Activated naive CD4-positive, alpha-beta T cell treated with Interleukin-2 at 50 U/mL for 16 hours (primary cell): ENCODE measurements at regions not wholly inside any gene's neighbourhood (a gene's known extent, or its start where the extent isn't known, plus 50 kb on each side); places are given as distances from the start of the nearest gene placed in this dataset.

Experiments used
- DNase-seq: peaks from one replicate; pipeline ENCODE4 v3.0.0-alpha.2; 2020

DNA sequence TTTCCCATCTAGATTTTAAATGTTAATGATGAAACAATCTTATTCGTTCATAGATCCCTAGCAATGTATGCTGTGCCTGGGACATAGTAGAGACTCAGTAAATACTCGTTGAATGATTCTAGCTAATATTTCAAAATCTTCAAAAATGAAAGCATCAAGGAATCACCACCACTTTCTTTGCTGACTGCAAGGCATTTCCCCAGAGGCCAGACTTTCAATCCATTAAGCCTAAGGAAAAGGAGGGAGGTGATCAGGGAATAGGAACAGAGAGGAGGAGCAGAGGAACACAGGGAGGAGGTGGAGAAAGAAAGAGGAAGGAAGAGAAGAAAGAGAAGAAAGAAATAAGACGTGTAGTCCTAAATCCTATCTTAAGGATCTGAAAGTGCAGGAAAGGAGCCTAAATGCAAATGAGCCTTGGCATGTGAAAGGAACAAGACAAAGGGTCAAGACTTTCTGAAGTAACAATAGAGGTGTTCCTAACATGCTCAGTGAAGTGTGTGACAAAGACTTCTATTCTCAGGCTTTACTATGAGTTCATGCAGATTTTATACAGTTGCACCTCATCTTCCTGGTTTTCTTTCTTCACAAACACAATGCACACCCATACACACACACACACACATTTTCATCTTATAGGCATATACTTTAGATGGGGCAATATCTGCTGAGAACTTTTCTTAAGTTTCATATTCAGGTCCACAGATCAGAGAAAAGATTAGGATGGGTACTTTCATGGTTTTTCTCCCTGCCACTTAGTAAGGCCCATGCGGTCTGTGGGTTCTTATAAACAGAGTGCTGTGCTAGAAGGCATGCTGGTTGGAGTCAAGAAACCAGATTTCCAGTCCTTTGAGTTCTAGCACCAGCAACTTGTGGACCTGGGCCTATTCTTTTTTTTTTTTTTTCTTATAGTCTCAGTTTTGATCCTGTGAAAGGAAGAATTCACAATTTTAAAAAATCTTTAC is 512.2 kb upstream of the TNC start:
- DNase-seq, result no peak

DNA sequence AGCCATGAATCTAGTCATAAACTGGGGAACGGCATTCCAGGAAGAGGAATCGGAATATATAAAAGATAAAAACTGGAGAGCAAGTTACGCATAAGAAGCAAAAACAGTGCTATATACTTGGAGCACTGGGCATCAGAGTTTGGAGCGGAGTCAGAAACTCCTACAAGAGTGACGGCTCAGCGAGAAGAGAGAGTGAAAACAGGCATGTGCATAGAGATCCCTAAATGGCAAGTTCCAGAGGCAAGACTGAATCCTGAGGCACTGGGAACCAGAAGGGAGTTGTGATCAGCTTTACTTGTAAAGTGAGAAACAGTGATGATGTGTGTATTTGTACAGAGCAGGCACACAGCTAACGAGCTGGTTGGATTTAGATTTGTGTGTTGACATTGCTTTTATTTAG is 514.4 kb upstream of the TNC start:
- DNase-seq, result no peak

DNA sequence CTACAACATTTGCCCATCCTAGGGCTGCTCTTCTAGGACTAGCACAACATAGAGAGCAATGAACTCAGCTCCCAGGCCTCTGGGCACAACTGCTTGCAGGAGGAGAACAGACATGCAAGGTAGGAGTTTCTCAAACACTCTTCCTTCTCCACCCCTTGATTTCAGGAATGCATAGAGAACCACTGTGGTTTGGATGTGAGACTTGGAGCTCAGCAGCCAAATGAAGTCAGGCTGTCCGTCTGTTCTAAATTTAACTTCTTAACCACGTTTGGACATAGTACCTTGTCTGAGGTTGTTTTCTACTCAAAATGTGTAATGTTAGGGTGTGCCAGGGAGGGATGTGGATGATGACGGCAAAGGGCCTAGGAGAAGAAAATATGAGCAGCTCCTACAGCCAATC is 515.1 kb upstream of the TNC start:
- no peak for DNase-seq

DNA sequence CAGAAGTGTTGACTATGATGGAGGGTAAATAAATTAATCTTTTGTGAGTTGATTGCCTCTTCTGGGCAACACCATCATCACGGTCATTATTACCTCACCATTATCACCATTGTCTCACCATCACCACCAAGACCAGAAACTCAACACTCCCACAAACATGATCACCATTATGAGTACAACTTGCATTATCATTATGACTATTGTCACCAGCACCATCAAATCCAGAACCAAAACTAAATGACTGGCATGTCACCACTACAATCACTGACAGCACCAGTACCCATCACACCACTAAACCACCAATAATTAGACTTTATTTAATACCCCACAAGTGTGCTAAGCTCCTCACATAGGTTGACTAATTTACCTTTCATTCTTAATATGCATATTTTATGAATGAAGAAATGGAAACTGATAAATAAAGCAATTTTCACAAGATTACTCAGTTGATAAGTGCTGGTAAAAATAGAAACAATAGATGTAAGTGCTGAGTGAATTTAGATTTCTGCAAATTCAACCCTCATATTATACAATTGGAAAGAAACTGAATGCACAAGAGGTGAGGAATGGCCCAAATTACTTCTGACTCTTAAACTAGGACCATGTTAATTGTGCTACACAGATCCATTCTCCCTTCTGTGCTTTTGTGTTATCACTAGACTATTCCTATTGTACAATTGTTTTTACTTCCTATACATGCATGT is 517.8 kb upstream of the PAPPA start:
- no peak for DNase-seq

DNA sequence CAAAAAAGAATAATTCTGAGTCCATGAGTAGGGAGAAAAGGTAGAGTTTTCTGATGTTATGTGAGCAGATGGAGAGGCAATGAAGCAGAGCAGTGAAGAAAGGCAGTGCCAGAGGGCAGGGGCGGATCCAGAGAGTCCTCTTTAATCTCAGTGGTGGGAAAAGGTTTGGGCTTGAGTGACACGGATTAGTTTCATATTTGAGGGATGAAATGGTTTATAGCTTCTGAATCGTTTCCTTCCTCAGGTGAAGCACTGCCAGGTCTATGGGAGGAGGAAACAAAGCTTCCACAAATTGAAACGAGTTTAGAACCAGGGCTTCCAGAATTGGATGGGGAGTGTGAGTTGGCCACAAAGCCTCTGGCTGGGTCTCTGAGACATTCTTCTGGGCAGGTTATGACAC is 517.0 kb upstream of the PAPPA start:
- no peak for DNase-seq

DNA sequence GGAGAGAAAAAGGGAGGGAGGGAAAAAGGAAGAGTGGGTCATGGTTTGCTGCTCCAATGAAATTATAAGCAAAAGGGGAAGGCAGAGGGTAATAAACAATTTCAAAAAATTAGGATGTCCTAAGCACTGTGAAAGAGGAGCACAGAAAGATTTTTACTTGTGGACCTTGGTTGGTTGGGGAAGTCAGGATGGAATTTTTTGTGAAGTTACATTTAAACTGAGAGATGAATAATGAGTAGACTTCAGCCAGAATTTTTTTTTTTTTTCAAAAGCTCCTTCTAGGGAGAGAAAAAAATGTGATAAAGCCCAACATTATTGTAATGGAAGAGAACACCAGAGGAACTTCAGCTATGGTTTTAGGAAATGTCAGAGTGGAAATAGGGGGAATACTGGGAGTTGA is 515.9 kb upstream of the PAPPA start:
- no peak for DNase-seq

DNA sequence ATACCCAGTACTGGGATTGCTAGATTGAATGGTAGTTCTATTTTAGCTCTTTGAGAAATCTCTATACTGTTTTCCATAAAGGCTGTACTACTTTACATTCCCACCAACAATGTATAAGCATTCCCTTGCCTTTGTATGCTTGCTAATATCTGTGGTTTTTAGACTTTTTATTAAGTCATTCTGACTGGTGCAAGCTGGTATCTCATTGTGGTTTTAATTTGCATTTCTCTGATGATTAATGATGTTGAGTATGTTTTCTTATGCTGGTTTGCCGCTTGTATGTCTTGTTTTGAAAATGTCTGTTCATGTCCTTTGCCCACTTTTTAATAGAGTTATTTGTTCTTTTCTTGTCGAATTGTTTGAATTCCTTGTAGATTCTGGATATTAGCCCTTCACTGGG is 512.7 kb upstream of the PAPPA start:
- no peak for DNase-seq

DNA sequence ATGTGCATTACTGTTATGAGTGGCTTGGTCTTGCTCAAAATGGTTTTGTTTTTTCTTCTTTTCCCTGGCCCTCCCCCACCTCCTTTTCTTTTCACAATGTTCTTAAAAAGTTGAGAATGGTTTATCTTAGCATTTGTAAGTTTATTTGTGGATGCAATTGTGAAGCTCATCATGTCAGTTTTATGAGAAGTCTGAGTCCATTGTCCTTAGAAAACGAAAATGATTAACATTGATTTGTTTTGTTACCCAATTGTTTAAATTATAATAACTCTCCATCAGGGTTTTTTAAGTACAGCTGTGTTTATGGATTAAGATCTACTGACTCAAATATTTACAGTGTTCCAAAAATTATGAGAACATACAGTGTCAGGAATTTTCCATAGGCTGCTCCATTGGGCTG is 511.3 kb upstream of the PAPPA start:
- no peak for DNase-seq

DNA sequence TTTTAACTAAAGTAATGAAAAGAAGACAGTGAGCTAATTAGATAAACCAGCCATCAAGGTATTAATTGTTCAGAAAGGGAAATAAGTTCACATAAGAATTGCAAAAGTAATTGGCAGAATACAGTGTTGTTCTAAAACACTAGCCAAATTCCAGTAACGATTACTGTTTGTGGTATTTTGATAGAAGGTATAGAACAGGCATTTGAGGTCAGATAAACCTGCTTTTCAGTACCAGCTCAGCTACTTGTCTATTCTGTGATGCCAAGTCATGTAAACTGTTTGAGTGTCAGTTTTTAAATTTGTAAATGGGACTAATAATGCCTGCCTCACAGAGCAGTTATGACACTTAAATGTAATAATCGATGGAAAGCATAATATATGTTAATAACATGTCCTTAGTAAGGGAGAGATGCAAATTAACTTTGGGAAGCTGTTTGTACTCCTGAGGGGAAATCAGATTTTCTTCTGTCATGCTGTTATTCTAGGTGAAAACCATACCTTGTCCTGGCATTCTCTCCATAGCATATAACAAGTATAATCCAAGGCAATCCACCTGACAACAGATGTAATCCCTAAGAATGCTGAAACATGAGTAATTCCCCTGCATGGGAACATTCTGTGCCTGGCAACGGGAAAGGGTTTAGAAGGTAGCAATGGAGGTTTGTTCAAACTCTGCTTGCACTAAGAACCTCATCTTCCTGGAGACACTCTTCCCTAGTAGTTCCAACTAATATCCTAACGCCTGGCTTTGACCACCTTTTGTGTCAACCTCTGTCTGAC is 509.5 kb upstream of the PAPPA start:
- no peak for DNase-seq

DNA sequence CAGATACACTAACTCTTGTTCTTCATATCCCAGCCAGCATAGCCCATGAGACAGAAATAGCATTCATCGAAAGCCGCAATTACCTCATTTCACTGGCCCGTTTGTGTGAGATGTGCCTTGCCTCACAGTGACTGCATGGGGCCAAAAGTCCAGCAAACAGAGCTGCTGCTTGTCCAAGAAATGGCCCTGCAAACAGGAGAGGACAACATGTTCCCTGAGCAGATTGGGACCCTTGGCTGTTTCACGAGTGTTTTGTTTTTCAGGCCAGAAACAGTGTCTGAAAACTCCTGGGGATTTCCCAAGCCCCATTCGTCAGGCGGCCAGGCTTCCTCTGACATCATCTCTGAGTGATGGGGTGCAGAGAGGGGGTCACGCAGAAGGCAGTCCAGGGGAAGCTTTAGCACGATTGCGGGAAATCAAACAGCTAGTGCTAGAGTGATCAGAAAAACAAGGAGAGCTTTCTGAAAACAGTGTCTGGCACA is 503.6 kb upstream of the PAPPA start:
- no peak for DNase-seq

DNA sequence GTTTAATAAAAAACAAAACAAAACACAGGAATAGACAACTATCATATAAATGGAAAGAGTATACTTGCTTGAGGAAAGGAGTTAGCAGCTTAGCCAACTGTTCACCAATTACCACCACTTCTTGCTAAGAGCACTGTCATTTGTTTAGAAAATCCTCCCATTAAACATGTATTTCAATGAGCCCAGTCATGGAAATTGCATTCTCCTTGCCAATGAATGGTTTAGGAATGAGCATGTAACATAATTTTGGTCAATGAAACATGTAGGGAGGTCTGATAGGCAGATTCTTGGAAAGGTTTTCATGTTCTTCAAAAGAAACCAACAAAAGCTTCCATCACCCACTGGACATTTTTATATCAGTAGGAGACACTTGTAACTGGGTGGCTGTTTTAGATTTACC is 502.8 kb upstream of the PAPPA start:
- no peak for DNase-seq

DNA sequence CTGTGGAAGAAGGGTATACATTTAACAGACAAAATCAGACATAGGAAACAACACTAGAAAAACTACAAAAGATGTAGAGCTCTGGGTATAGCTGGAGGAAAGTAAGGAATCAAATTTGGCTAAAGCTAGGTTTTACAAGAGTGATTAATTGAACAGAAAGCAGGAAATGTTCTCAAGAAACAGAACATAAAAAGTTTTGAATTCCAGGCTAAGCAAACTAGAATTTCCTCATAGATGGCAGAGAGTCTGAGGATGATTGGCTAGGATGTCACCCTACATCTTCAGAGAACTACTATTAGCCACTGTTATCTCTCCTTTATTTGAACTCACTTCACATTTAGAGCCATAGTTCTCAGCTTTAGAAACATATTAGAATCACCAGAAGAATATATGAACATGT is 502.1 kb upstream of the PAPPA start:
- DNase-seq, result no peak

DNA sequence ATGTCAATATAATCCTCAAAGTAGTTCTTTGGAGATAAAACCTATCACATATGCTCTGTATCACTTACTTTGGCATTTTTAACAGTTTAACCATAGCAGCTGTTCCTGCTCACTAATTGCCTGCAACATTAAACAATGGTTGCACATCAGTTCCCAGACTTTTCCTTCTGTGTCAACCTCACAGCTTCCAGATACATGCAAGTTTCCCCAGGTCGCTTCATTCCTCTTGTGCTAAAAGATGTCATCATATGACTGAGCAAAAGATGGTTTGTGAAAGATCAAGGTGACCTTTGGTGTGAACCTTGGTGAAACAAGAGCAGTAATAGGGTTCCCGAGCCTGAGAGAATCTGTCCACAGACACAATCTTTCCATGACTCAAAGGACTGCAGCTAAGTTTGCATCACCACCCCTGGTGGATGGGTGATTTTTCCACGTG is 500.4 kb upstream of the PAPPA start:
- DNase-seq, result no peak

DNA sequence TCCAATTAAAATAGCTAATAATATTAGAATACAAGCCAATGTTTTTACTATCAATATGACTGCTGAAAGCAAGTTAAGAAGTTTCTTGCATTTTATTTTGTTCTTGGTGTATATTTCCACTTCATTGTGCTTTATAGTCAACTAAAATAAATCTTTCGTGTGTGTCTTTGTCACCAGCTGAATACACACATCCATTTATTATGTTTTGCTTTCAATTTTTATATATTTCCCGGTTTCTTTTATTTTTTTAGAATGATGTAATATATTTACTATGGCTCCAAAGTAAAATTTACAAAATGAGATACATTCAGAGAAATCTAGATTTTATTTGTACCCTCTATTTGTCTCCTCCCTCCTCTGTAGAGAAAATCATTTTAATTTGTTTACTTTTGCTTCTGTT is 495.9 kb upstream of the PAPPA start:
- no peak for DNase-seq

DNA sequence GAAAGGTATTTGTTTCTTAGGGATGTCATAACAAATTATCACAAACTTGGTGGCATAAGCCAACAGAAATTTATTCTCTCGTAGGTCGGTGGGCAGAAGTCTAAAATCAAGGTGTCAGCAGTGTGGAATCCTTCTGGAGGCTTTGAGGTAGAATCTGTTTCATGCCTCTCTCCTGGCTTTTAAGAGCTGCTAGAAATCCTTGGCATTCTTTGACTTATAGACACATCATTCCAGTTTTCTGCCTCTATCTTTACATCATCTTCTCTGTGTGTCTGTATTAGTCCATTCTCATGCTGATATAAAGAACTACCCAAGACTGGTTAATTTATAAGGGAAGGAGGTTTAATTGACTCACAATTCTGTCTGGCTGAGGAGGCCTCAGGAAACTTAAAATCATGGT is 488.1 kb upstream of the PAPPA start:
- DNase-seq, result no peak

DNA sequence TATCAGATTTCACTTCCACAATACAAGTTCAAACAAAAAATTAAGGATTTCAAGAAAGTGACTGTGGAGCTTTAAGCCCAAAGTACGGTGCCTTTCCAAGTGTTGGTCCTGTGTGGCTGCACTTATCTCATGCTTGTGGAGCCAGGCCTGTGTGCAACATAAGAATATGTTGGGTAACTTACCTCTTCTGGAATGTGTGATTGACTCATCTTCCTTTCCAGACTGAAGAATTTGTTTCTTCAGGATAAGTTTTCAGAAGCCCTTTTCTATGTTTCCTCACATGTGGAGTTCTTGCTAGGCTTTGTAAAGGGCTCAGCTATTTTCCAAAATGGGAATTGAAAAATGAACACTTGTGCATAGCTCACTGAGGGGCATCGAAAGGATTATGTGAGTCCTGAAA is 485.1 kb upstream of the PAPPA start:
- no peak for DNase-seq

DNA sequence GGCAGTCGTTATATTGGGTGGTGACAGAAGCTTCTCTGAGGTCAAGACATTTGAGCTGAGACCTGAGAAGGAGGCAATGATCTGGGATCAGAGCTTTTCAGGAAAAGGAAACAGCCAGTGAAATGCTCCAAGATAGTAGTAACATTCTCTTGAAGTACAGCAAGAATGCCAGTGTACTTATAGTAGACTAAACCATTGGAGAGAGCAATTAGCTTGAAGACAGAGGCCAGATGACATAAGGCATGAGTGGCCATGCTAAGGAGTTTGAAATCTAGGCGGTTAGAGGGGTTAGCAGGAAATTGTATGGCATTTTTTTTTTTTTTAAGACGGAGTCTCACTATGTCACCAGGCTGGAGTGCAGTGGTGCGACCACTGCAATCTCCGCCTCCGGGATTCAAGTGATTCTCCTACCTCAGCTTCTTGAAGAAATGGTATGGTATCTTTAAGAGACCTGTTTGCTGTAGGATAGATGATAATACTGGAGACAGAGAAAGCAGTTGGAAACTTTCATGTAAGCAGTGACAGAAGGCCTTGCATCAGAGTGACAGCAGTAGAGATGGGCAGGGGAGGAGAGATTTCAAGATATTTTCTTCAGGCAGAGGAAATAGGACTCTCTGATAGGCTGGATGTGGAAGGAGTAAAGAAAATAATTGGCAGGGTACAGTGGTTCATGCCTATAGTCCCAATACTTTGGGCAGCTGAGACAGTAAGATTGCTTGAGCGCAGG is 482.2 kb upstream of the PAPPA start:
- no peak for DNase-seq

DNA sequence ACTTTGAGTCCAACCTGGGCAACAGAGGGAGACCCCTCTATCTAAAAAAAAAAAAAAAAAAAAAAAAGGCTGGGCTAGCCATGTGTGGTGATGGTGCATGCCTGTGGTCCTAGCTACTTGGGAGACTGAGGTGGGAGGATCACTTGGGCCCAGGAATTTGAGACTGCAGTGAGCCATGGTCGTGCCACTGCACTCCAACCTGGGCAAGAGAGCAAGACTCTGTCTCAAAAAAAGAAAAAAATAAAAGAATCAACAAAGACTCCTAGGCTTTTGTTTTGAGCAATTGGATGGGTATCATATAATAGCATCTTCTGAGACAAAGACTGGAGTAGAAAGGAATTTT is 481.7 kb upstream of the PAPPA start:
- DNase-seq, result no peak

DNA sequence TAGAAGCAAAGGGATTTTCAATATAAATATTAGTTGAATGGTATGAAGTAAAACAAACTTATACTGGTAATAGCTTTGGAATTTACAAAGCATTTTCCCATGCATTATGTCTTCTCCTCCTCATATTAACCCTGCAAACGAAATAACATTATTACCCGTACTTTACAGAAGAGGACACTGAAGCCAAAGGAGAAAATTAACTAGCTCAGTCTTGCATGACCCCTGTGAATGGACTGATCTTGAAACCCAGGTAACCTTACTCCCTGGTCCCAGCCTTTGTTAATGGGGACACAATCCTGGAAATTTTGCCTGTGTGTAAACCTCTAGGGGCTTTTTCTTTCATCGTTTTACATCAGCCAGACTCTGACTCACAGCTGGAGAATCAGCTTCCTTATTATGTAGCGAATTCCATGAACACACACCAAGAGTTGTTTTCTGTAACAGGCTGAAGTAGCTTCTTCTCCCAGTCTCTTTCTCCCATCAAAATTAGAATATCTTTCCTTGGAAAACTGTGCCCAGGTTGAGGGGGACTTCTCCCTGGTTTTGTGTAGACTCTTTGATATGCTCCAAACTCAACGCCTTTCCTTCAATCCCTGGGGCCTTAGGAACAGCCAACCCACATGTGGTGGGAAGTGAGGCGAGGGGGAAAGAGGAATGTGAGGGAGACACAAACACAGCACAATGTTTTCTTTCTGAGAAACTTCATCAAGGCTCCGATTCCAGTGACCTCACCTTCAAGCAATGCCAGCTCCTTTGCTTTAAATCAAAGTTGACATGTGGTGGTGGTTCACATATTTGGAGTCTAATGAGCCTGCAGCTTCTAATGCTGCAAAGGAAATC is 480.9 kb upstream of the PAPPA start:
- no peak for DNase-seq

DNA sequence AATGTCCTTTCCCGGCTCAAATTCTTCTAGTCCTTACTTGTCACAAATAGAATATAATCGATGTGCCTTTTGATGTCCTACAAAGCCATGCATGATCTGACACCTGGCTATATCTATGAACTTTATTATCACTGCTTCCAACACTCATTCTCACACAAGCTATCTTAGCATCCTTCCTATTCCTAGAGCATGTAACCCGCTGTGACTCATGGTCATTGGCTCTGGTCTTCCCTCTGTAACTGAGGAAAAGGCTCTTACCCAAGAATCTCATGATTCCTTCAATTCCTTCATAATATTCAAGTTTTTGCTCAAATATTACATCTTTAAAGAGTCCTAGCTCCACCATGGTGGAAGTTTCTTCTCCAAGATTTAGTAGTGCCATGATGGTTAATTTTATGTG is 480.0 kb upstream of the PAPPA start:
- no peak for DNase-seq

DNA sequence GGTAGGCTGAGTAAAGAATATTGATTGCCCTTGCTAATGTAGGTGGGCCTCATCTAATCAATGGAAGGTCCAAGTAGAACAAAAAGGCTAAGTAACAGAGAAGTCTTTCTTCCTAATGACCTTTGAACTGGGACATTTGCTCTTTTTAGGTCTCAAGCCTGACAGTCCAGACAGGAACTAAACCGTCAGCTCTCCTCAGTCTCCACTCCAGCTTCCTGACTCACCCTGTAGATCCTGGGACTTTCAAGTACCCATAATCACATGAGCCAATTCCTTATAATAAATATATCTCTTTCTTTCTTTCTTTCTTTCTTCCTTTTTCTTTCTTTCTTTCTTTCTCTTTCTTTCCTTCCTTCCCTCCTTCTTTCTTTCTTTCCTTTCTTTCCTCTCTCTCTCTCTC is 479.5 kb upstream of the PAPPA start:
- no peak for DNase-seq

DNA sequence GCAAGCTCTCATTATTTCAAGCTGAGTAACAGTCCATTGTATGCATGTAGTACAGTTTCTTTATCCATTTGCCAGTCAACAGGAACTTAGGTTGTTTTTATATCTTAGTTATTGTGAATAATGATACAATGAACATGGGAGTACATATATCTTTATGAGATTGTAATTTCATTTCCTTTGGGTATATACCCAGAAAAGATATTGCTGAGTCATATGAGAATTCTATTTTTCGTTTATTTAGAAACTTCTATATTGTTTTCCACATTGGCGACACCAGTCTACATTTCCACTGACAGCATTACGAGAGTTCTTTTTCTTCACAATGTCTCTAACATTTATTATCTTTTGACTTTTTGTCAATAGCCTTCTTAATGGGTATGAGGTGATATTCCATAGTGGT is 477.8 kb upstream of the PAPPA start:
- DNase-seq, result no peak
